ENCODE measurements at regions not wholly inside any gene's neighbourhood (a gene's known extent, or its start where the extent isn't known, plus 50 kb on each side); places are given as distances from the start of the nearest gene placed in this dataset.
"Not testable (repeated sequence)": the region's sequence is repeated elsewhere in the genome, so short reads cannot be mapped to it uniquely, and the experiment has no call there.

- FAIRE-seq (no peak), DNase-seq (ENCODE audit: insufficient read length) (no peak)
- TF ChIP-seq TAF1 (IDR thresholded peaks at IDR 0.05; ENCODE audit: borderline replicate concordance, low read depth, low read length): no peak
- TF ChIP-seq POLR2AphosphoS5 (IDR thresholded peaks at IDR 0.05; ENCODE audit: low read depth, low read length): no peak
- no peak for TF ChIP-seq POLR2A (IDR thresholded peaks at IDR 0.05; ENCODE audit: low read depth, low read length)
Measured at GRCh38 chr4:162981823-162982222, 184.9 kb downstream of the NAF1 start.

DNA sequence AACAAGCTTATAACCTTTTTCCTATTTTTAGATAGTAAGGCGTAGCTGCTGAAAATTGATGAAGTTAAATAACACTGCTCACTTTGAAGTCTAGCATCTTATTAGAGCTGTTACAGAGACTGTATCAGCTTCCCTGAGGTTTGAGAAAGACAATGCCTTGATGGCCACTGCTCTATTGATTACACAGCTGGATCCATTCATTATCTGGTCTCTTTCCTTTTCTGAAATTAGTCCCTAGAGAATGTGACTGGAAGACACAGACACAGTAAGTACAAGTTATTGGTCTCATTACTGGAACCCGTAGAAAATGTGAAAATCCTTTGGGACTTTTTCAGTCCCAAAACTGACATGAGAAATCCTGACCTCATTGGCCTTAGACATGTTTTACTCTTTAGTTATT, 188.3 kb downstream of the NAF1 start:
- no peak for TF ChIP-seq POLR2A (IDR thresholded peaks at IDR 0.05; ENCODE audit: low read depth, low read length)
- no peak for TF ChIP-seq POLR2AphosphoS5 (IDR thresholded peaks at IDR 0.05; ENCODE audit: low read depth, low read length)
- DNase-seq (ENCODE audit: insufficient read length) (no peak), FAIRE-seq (no peak)

DNA sequence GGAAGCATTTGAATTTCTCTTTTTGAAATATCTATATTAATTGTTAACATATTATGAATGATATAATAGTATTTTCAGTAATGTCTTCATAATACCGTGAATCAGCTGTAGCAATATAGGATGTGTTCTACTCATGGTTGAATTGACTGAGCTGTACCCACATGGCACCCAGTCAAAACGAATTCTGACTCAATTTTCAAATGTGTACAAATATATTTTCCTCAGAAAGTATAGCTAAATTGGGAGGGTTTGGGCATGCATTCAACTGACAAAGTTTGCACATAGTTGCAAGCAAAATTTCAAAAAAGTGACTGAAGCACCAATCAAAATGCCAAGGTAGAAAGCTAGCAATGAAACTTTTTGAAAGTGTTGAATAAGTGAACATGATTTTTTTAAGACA, 188.9 kb downstream of the NAF1 start:
- DNase-seq (ENCODE audit: insufficient read length) (no peak), FAIRE-seq (no peak)
- no peak for TF ChIP-seq POLR2AphosphoS5 (IDR thresholded peaks at IDR 0.05; ENCODE audit: low read depth, low read length)
- TF ChIP-seq POLR2A (IDR thresholded peaks at IDR 0.05; ENCODE audit: low read depth, low read length): no peak
- no peak for TF ChIP-seq TAF1 (IDR thresholded peaks at IDR 0.05; ENCODE audit: borderline replicate concordance, low read depth, low read length)

GRCh38 chr4:162972661-162973330, 193.9 kb downstream of the NAF1 start:
- DNase-seq (ENCODE audit: insufficient read length) (no peak), FAIRE-seq (no peak)
- TF ChIP-seq POLR2AphosphoS5 (IDR thresholded peaks at IDR 0.05; ENCODE audit: low read depth, low read length): no peak
- no peak for TF ChIP-seq POLR2A (IDR thresholded peaks at IDR 0.05; ENCODE audit: low read depth, low read length)
- TF ChIP-seq TAF1 (IDR thresholded peaks at IDR 0.05; ENCODE audit: borderline replicate concordance, low read depth, low read length): no peak

GRCh38 chr4:162969194-162969593, 197.5 kb downstream of the NAF1 start:
- TF ChIP-seq POLR2AphosphoS5 (IDR thresholded peaks at IDR 0.05; ENCODE audit: low read depth, low read length) (no peak), TAF1 (IDR thresholded peaks at IDR 0.05; ENCODE audit: borderline replicate concordance, low read depth, low read length) (no peak), POLR2A (IDR thresholded peaks at IDR 0.05; ENCODE audit: low read depth, low read length) (no peak)
- FAIRE-seq (no peak), DNase-seq (ENCODE audit: insufficient read length) (no peak)

DNA sequence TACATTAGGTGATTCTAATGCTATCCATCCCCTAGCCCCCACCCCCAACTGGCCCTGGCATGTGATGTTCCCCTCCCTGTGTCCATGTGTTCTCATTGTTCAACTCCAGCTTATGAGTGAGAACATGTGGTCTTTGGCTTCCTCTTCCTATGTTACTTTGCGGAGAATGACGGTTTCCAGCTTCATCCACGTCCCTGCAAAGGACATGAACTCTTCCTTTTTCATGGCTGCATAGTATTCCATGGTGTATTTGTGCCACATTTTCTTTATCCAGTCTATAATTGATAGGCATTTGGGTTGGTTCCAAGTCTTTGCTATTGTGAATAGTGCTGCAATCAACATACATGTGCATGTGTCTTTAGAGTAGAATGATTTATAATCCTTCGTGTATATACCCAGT, 200.7 kb downstream of the NAF1 start:
- DNase-seq (ENCODE audit: insufficient read length); FAIRE-seq: not testable (repeated sequence)

GRCh38 chr4:162959046-162959445, 207.6 kb downstream of the NAF1 start:
- no peak for TF ChIP-seq TAF1 (IDR thresholded peaks at IDR 0.05; ENCODE audit: borderline replicate concordance, low read depth, low read length)
- TF ChIP-seq POLR2A (IDR thresholded peaks at IDR 0.05; ENCODE audit: low read depth, low read length): no peak
- no peak for DNase-seq (ENCODE audit: insufficient read length)
- no peak for FAIRE-seq

DNA sequence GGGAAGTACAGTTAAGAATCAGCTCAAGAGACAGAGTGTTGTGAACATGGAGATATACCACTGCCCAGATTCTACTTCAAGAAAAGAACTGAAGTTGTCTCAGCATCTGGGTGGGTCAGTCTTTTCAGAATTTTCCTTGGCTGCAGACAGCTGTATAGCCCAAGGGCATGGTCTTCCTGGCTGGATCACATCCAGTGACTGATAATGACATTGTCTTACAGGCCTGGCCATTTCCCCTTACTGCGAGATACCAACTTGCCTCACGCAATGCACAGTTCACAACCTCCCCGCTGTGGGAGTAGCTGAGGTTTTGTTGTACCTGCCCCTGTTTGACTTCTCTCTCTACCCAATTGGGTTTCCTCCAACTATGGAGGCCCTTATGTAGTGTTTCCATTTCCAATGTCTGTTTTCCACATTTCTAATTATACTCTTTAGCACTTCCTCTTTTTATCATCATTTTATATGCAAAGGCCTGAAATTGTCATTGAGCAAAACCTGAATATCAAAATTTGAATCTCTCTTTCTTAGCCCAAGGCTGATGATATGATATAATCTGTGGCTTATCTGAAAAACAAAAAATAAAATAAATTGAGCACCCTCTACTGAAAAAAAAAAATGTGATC, 209.1 kb downstream of the NAF1 start:
- TF ChIP-seq POLR2AphosphoS5 (IDR thresholded peaks at IDR 0.05; ENCODE audit: low read depth, low read length): no peak
- no peak for TF ChIP-seq POLR2A (IDR thresholded peaks at IDR 0.05; ENCODE audit: low read depth, low read length)
- TF ChIP-seq TAF1 (IDR thresholded peaks at IDR 0.05; ENCODE audit: borderline replicate concordance, low read depth, low read length): no peak
- DNase-seq (ENCODE audit: insufficient read length) (no peak), FAIRE-seq (no peak)

DNA sequence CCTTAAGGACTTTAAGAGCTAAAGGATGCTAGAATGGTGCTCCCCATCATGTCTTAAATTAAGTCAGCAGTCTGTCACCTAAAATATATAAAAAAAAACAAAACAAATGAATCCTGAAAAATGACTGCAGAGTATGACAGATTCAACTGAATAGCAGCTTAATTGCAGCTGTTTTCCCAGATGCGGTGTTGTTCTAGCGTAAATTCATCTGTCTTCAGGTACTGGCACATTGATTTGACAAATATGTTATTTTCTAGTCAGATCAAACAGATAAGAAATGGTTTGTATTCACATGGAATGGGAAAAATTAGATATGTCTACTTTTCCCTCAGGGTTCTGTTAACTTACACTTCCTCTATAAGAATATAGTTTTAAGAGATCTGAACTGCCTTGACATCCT, 211.7 kb downstream of the NAF1 start:
- DNase-seq (ENCODE audit: insufficient read length) (no peak), FAIRE-seq (no peak)
- TF ChIP-seq POLR2A (IDR thresholded peaks at IDR 0.05; ENCODE audit: low read depth, low read length) (no peak), POLR2AphosphoS5 (IDR thresholded peaks at IDR 0.05; ENCODE audit: low read depth, low read length) (no peak), TAF1 (IDR thresholded peaks at IDR 0.05; ENCODE audit: borderline replicate concordance, low read depth, low read length) (no peak)

DNA sequence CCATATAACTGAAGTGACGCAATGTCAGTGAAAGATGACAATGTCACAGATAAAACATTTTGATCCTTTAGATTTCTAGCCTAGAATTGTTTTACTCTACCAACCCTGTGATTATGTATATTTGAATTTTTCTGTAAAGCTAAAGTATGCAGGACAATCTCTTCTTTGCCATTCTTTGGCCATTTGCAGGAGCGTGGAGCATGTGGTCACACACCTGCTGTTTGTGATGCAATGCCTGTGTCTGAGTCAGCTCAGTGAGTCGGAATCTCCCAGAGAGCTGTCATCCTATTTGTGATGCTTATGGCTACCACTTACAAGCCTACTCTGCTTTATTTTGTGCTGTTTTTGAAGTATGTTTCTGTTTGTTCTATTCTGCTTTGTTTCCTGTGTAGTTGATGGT, 214.5 kb downstream of the NAF1 start:
- DNase-seq (ENCODE audit: insufficient read length) (no peak), FAIRE-seq (no peak)
- TF ChIP-seq POLR2AphosphoS5 (IDR thresholded peaks at IDR 0.05; ENCODE audit: low read depth, low read length): no peak
- TF ChIP-seq TAF1 (IDR thresholded peaks at IDR 0.05; ENCODE audit: borderline replicate concordance, low read depth, low read length): no peak
- TF ChIP-seq POLR2A (IDR thresholded peaks at IDR 0.05; ENCODE audit: low read depth, low read length): no peak

DNA sequence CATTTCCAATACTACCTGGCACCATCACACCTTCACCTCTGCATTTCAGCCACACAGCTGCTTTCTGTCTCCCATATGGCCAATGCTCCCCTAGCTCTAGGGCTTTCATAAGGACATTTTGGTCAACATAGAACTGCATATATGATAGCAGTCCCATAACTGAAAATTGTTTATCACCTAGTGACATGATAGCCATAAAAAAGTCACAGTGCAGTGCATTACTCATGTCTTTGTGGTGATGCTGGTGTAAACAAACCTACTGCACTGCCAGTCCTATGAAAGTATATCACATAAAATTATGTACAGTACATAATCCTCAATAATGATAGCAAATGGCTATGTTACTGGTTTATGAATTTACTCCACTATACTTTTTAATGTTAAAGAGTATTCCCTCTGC, 221.0 kb downstream of the NAF1 start:
- no peak for TF ChIP-seq POLR2A (IDR thresholded peaks at IDR 0.05; ENCODE audit: low read depth, low read length)
- no peak for TF ChIP-seq POLR2AphosphoS5 (IDR thresholded peaks at IDR 0.05; ENCODE audit: low read depth, low read length)
- TF ChIP-seq TAF1 (IDR thresholded peaks at IDR 0.05; ENCODE audit: borderline replicate concordance, low read depth, low read length): no peak
- DNase-seq (ENCODE audit: insufficient read length) (no peak), FAIRE-seq (no peak)

DNA sequence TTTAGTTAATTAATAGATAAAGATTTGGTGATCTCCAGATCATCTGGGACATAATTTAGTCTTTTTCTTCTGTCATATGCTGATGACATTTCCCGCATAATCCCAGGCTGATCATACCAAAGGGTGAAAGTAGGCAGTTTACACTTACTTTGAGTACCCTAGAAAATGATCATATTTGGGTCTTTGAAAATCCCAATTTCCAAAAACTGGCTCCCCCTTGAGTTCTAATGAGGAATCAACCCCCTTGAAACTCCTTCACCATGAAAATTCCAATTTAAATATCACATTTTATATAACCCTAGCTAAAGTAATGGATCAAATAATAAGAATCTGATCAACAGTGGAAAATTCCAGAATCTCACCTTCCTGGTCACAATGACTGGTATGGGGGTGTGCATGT, 223.4 kb downstream of the NAF1 start:
- FAIRE-seq: no peak

More for the DNA sequence above, 223.4 kb downstream of the NAF1 start:
- DNase-seq (ENCODE audit: insufficient read length): no peak
- TF ChIP-seq TAF1 (IDR thresholded peaks at IDR 0.05; ENCODE audit: borderline replicate concordance, low read depth, low read length): no peak
- no peak for TF ChIP-seq POLR2AphosphoS5 (IDR thresholded peaks at IDR 0.05; ENCODE audit: low read depth, low read length)
- no peak for TF ChIP-seq POLR2A (IDR thresholded peaks at IDR 0.05; ENCODE audit: low read depth, low read length)
